ENCODE measurements at regions not wholly inside any gene's neighbourhood (a gene's known extent, or its start where the extent isn't known, plus 50 kb on each side); places are given as distances from the start of the nearest gene placed in this dataset.

DNA sequence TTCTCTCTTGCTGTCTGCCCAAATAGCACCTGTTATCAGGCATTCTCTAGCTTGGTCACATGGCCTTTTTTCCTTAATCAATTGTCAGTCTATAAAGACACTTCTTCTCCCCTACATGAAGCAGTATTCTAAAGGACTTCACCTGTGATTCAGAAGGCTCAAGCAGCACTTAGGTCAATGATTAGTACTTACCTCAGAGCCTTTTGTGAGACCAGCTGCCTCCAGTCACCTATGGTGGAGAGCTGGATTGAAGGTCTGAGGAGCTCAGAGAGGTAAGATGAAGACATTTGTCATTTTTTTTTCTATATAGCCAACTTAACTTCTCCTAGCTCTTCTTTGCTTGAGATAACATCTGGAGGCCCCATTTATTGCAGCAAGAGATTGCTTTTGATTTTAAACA, 278.3 kb upstream of the PCSK5 start:
- TF ChIP-seq SMC3 (IDR thresholded peaks at IDR 0.05; ENCODE audit: low read depth, low read length) (no peak), BHLHE40 (IDR thresholded peaks at IDR 0.05; ENCODE audit: low read depth, low read length) (no peak)
- TF ChIP-seq, protein P1, sequence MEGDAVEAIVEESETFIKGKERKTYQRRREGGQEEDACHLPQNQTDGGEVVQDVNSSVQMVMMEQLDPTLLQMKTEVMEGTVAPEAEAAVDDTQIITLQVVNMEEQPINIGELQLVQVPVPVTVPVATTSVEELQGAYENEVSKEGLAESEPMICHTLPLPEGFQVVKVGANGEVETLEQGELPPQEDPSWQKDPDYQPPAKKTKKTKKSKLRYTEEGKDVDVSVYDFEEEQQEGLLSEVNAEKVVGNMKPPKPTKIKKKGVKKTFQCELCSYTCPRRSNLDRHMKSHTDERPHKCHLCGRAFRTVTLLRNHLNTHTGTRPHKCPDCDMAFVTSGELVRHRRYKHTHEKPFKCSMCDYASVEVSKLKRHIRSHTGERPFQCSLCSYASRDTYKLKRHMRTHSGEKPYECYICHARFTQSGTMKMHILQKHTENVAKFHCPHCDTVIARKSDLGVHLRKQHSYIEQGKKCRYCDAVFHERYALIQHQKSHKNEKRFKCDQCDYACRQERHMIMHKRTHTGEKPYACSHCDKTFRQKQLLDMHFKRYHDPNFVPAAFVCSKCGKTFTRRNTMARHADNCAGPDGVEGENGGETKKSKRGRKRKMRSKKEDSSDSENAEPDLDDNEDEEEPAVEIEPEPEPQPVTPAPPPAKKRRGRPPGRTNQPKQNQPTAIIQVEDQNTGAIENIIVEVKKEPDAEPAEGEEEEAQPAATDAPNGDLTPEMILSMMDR (conservative IDR thresholded peaks at IDR 0.05; ENCODE audit: low read depth, low read length): no peak
